ENCODE measurements at regions not wholly inside any gene's neighbourhood (a gene's known extent, or its start where the extent isn't known, plus 50 kb on each side); places are given as distances from the start of the nearest gene placed in this dataset.

GRCh38 chr6:160853946-160854345, 137.6 kb upstream of the MAP3K4 start:
- H3K9me3 ChIP-seq (ENCODE audit: control insufficient read depth, insufficient read depth, low read length), result peaks cover 2% of the 10 kb centered on the region; the same call in 1 of the 2 replicates
- no peak overlapping the region for H2AK5ac ChIP-seq (ENCODE audit: low read depth, low read length)
- H3K9me1 ChIP-seq (ENCODE audit: insufficient read depth, low read length), result no peaks in the 10 kb centered on the region
- in situ Hi-C loops (cut with MboI; ENCODE audit: low sequenced_read_pairs), result no loop called here
- H2BK120ac ChIP-seq (ENCODE audit: low read depth, low read length), result no peak overlapping the region
- POLR2A ChIA-PET (ENCODE audit: unreplicated experiment), result no interaction called here
- H4K91ac ChIP-seq (ENCODE audit: insufficient read depth, low read depth, low read length), result no peak overlapping the region
- ATAC-seq (ENCODE audit: low read depth) (no peak), DNase-seq (no peak)
- no peak overlapping the region for H3K14ac ChIP-seq (replicated peaks; ENCODE audit: low read depth, low read length)
- no peak overlapping the region for H4K8ac ChIP-seq (ENCODE audit: low read depth in 2 of 2, low read length in 2 of 2)
- H2BK5ac ChIP-seq (ENCODE audit: low read depth, low read length, poor library complexity, severe bottlenecking), result no peak overlapping the region
- H3K27ac ChIP-seq (ENCODE audit: insufficient read depth, low read length), result no peak overlapping the region
- no peak overlapping the region for H3K9ac ChIP-seq (ENCODE audit: low read depth, low read length)
- H2AK9ac ChIP-seq (replicated peaks; ENCODE audit: low read depth, low read length, poor library complexity), result no peak overlapping the region
- H3K18ac ChIP-seq (ENCODE audit: low read depth, low read length), result no peak overlapping the region
- H3K79me1 ChIP-seq (ENCODE audit: low read depth in 1 of 2, low read length in 2 of 2), result no peaks in the 10 kb centered on the region
- 48% methylated on average over 6 of the region's 7 CpGs; no CpG with 5 or more reads in 1 of the 2 experiments for WGBS, 2 experiments (ENCODE audit: extremely low coverage in 2 of 2, insufficient read length in 1 of 2)
- CTCF ChIA-PET, result no interaction called here
- H3K4ac ChIP-seq (ENCODE audit: low read depth, low read length), result no peak overlapping the region
- H3K27me3 ChIP-seq (ENCODE audit: control insufficient read depth, insufficient read depth, low read length), result no peaks in the 10 kb centered on the region
- no peak overlapping the region for H4K5ac ChIP-seq (ENCODE audit: low read depth, low read length)
- H4K20me1 ChIP-seq (ENCODE audit: insufficient read depth, low read length), result no peaks in the 10 kb centered on the region
- no peak overlapping the region for H2BK15ac ChIP-seq (ENCODE audit: low read depth, low read length)
- no peaks in the 10 kb centered on the region for H3K4me1 ChIP-seq (ENCODE audit: control insufficient read depth, insufficient read depth, low read length)
- dilution Hi-C loops (cut with HindIII; ENCODE audit: low sequenced_read_pairs, unreplicated experiment), result no loop called here
- intact Hi-C loops (cut with micrococcal nuclease), result no loop called here
- no peaks in the 10 kb centered on the region for H3K36me3 ChIP-seq (ENCODE audit: control insufficient read depth, insufficient read depth, low read length)
- no peak overlapping the region for H2AFZ ChIP-seq (replicated peaks; ENCODE audit: low read length, poor library complexity)
- H2BK20ac ChIP-seq (ENCODE audit: low read depth, low read length), result no peak overlapping the region
- H3K56ac ChIP-seq (ENCODE audit: extremely low read depth, insufficient read depth, low read length), result no peak overlapping the region
- no peak for TF ChIP-seq BHLHE40 (IDR thresholded peaks at IDR 0.05; ENCODE audit: low read depth, low read length)
- no peak for TF ChIP-seq POLR2A (IDR thresholded peaks at IDR 0.05; ENCODE audit: low read depth, low read length)
- BruUV-seq (replicated peaks), result no TSS peak
- H3K4me3 ChIP-seq (ENCODE audit: insufficient read depth, low read depth, low read length), result no peak overlapping the region
- no peak overlapping the region for H3K23ac ChIP-seq (ENCODE audit: low read depth, low read length)
- H3K4me2 ChIP-seq (ENCODE audit: low read depth, low read length), result no peak overlapping the region
